HEK293 (cell line): ENCODE measurements at regions not wholly inside any gene's neighbourhood (a gene's known extent, or its start where the extent isn't known, plus 50 kb on each side); places are given as distances from the start of the nearest gene placed in this dataset.

Experiments used
- CTCF ChIA-PET: fragments of 350-600 bp; formaldehyde crosslinking; extraction: SDS; loops from one replicate; lab custom pipeline; 2021; ENCODE audit warnings: antibody characterized with exemption; lab: Yijun Ruan, JAX
- POLR2A ChIA-PET: fragments of 300-600 bp; formaldehyde crosslinking; extraction: SDS; loops from one replicate; lab custom pipeline; 2020; ENCODE audit warnings: antibody characterized with exemption, inconsistent platforms; lab: Yijun Ruan, JAX
- H3K27ac ChIP-seq: fragments of 200-500 bp; sonication (Bioruptor generic); 2 replicates; pipeline ENCODE4 v1.5.1; 2014; ENCODE audit warnings: low read depth, low read length, control low read depth, inconsistent platforms; ENCODE audit errors: extremely low read depth
- H3K36me3 ChIP-seq, 2 experiments: fragments of 200-500 bp in 1 of 2; sonication (Bioruptor generic) in 1 of 2; 1 replicate in 1 of 2; 2 replicates in 1 of 2; pipeline ENCODE4 v1.5.1; 2014 to 2017; ENCODE audit warnings: inconsistent platforms in 2 of 2, low read length in 2 of 2; ENCODE audit not compliant: control insufficient read depth in 2 of 2, insufficient read depth in 1 of 2
- H3K4me1 ChIP-seq: fragments of 200-500 bp; sonication (Bioruptor generic); 2 replicates; pipeline ENCODE4 v1.5.1; 2014; ENCODE audit warnings: mild to moderate bottlenecking, low read length, inconsistent platforms; ENCODE audit not compliant: control insufficient read depth, insufficient read depth
- H3K4me3 ChIP-seq: 2 replicates; pipeline ENCODE4 v1.5.1; 2011; ENCODE audit warnings: low read depth, mild to moderate bottlenecking, control low read depth, low read length, moderate library complexity
- H3K9me3 ChIP-seq: fragments of 200-500 bp; sonication (Bioruptor generic); 2 replicates; pipeline ENCODE4 v1.5.1; 2014; ENCODE audit warnings: low read depth, low read length, inconsistent platforms; ENCODE audit not compliant: control insufficient read depth, insufficient read depth
- BCL11A ChIP-seq: fragments of 450-650 bp; formaldehyde crosslinking; IDR thresholded peaks from 2 replicates; pipeline ENCODE4 v1.5.1; 2016; ENCODE audit warnings: low read depth, missing biosample characterization, missing genetic modification characterization
- KLF10 ChIP-seq: fragments of 450-650 bp; IDR thresholded peaks from 2 replicates; pipeline ENCODE4 v1.5.1; 2018; ENCODE audit warnings: missing biosample characterization, mild to moderate bottlenecking, missing genetic modification characterization
- MEIS1 ChIP-seq: sonication (generic); formaldehyde crosslinking; IDR thresholded peaks from 2 replicates; pipeline ENCODE4 v1.8.1; 2022; ENCODE audit warnings: missing genetic modification reagents, mild to moderate bottlenecking, borderline replicate concordance
- OSR2 ChIP-seq: fragments of 450-650 bp; formaldehyde crosslinking; IDR thresholded peaks from 2 replicates; pipeline ENCODE4 v1.5.1; 2016; ENCODE audit warnings: missing biosample characterization, missing genetic modification characterization
- ZNF114 ChIP-seq: fragments of 450-650 bp; formaldehyde crosslinking; IDR thresholded peaks from 2 replicates; pipeline ENCODE4 v1.5.0; 2017; ENCODE audit warnings: missing biosample characterization, missing genetic modification characterization
- ZNF133 ChIP-seq: fragments of 450-650 bp; formaldehyde crosslinking; IDR thresholded peaks from 2 replicates; pipeline ENCODE4 v1.5.1; 2016; ENCODE audit warnings: missing biosample characterization, missing genetic modification characterization
- ZNF169 ChIP-seq: fragments of 450-650 bp; formaldehyde crosslinking; IDR thresholded peaks from 2 replicates; pipeline ENCODE4 v1.5.1; 2016; ENCODE audit warnings: missing biosample characterization, missing genetic modification characterization
- ZNF2 ChIP-seq: fragments of 450-650 bp; formaldehyde crosslinking; IDR thresholded peaks from 2 replicates; pipeline ENCODE4 v1.5.1; 2016; ENCODE audit warnings: missing biosample characterization, missing genetic modification characterization
- ZNF214 ChIP-seq: fragments of 450-650 bp; formaldehyde crosslinking; IDR thresholded peaks from 2 replicates; pipeline ENCODE4 v1.5.1; 2017; ENCODE audit warnings: missing biosample characterization, mild to moderate bottlenecking, missing genetic modification characterization, borderline replicate concordance
- ZNF366 ChIP-seq: fragments of 450-650 bp; formaldehyde crosslinking; conservative IDR thresholded peaks from 2 replicates; pipeline ENCODE4 v1.5.1; 2016; ENCODE audit warnings: missing biosample characterization, missing genetic modification characterization
- ZNF501 ChIP-seq: fragments of 450-650 bp; formaldehyde crosslinking; IDR thresholded peaks from 2 replicates; pipeline ENCODE4 v1.5.1; 2016; ENCODE audit warnings: missing biosample characterization, missing genetic modification characterization
- ZNF555 ChIP-seq: fragments of 450-650 bp; formaldehyde crosslinking; conservative IDR thresholded peaks from 2 replicates; pipeline ENCODE4 v1.5.1; 2017; ENCODE audit warnings: missing biosample characterization, mild to moderate bottlenecking, missing genetic modification characterization, inconsistent platforms
- ZNF621 ChIP-seq: fragments of 450-650 bp; formaldehyde crosslinking; IDR thresholded peaks from 2 replicates; pipeline ENCODE4 v1.5.1; 2017; ENCODE audit warnings: missing biosample characterization, missing genetic modification characterization
- ZNF623 ChIP-seq: fragments of 450-650 bp; formaldehyde crosslinking; IDR thresholded peaks from 2 replicates; pipeline ENCODE4 v1.5.1; 2016; ENCODE audit warnings: missing biosample characterization, missing genetic modification characterization
- ZNF776 ChIP-seq: fragments of 450-650 bp; formaldehyde crosslinking; IDR thresholded peaks from 2 replicates; pipeline ENCODE4 v1.5.0; 2017; ENCODE audit warnings: missing biosample characterization, missing genetic modification characterization, borderline replicate concordance
- TF ChIP-seq, protein P1 (sequence below): fragments of 450-650 bp; formaldehyde crosslinking; IDR thresholded peaks from 2 replicates; pipeline ENCODE4 v1.5.1; 2016; ENCODE audit warnings: missing biosample characterization, missing genetic modification characterization, low read depth
- TF ChIP-seq, protein P2 (sequence below): fragments of 450-650 bp; formaldehyde crosslinking; IDR thresholded peaks from 2 replicates; pipeline ENCODE4 v1.5.1; 2017; ENCODE audit warnings: missing biosample characterization, mild to moderate bottlenecking, missing genetic modification characterization, moderate library complexity
- TF ChIP-seq, protein P3 (sequence below): fragments of 450-650 bp; formaldehyde crosslinking; optimal IDR thresholded peaks from 2 replicates; pipeline ENCODE3; 2016; ENCODE audit warnings: missing biosample characterization, mild to moderate bottlenecking, missing genetic modification characterization
- TF ChIP-seq, protein P4 (sequence below): fragments of 450-650 bp; formaldehyde crosslinking; IDR thresholded peaks from 2 replicates; pipeline ENCODE4 v1.5.1; 2016; ENCODE audit warnings: missing biosample characterization, missing genetic modification characterization
- TF ChIP-seq, protein P5 (sequence below): fragments of 450-650 bp; formaldehyde crosslinking; IDR thresholded peaks from 2 replicates; pipeline ENCODE4 v1.5.1; 2016; ENCODE audit warnings: missing biosample characterization, missing genetic modification characterization
- TF ChIP-seq, protein P6 (sequence below): fragments of 450-650 bp; formaldehyde crosslinking; conservative IDR thresholded peaks from 2 replicates; pipeline ENCODE4 v1.5.1; 2016; ENCODE audit warnings: low read depth, missing biosample characterization, missing genetic modification characterization

DNA sequence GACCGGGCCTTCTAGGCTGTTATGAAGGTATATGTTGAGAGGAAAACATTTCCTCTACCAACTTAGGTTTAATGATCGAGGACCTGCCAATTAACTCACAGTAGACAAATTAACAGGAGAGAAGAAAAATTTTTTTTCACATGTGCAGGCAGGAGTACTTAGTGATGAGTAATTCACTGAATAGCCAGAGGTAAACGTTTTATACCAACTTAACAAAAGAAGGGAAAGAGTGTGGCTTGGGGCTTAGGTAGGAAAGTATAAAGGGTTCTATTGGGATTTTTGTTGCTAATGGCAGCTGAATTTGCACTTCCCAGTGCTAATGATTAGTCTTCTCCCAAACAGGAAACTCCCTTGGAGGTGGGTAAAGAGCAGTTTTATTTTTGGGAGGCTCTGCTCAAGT, 121.6 kb upstream of the HS3ST4 start (continued):
- TF ChIP-seq, protein P1, sequence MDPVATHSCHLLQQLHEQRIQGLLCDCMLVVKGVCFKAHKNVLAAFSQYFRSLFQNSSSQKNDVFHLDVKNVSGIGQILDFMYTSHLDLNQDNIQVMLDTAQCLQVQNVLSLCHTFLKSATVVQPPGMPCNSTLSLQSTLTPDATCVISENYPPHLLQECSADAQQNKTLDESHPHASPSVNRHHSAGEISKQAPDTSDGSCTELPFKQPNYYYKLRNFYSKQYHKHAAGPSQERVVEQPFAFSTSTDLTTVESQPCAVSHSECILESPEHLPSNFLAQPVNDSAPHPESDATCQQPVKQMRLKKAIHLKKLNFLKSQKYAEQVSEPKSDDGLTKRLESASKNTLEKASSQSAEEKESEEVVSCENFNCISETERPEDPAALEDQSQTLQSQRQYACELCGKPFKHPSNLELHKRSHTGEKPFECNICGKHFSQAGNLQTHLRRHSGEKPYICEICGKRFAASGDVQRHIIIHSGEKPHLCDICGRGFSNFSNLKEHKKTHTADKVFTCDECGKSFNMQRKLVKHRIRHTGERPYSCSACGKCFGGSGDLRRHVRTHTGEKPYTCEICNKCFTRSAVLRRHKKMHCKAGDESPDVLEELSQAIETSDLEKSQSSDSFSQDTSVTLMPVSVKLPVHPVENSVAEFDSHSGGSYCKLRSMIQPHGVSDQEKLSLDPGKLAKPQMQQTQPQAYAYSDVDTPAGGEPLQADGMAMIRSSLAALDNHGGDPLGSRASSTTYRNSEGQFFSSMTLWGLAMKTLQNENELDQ (tag by site-specific recombination), result no peak
- TF ChIP-seq, protein P2, sequence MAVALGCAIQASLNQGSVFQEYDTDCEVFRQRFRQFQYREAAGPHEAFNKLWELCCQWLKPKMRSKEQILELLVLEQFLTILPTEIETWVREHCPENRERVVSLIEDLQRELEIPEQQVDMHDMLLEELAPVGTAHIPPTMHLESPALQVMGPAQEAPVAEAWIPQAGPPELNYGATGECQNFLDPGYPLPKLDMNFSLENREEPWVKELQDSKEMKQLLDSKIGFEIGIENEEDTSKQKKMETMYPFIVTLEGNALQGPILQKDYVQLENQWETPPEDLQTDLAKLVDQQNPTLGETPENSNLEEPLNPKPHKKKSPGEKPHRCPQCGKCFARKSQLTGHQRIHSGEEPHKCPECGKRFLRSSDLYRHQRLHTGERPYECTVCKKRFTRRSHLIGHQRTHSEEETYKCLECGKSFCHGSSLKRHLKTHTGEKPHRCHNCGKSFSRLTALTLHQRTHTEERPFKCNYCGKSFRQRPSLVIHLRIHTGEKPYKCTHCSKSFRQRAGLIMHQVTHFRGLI (tag by site-specific recombination), result no peak
- TF ChIP-seq, all 188 proteins: peak for 0

DNA sequence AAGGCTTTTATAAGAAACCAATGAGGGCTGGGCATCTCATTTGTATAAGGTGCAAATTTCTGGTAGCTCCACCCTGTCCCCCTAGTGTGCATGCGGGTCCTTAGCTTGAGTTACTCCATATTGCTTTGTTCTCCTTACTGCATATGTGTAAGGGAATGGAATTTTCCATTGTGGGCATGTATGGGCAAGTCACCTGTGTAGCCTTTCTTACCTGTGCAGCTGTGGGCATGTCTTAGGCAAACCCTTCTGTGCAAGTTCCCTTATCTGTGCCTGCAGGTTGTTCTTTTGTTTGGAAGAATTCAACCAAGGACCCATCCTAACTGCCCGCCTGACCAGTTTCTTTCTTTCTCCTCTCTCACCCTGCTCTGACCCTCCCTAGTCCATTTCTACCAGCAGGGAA, 122.8 kb upstream of the HS3ST4 start:
- TF ChIP-seq ZNF555 (tag by site-specific recombination) (no peak), ZNF623 (tag by site-specific recombination) (no peak)
- Histone ChIP-seq H3K27ac (no peak overlapping the region), H3K36me3 (no peaks in the 10 kb centered on the region), H3K9me3 (no peaks in the 10 kb centered on the region), H3K4me1 (no peaks in the 10 kb centered on the region), H3K4me3 (no peak overlapping the region)
- ChIA-PET CTCF (interaction anchor here (0.7 kb wide), 1 partner anchor 177 kb away, joined by 3 read pairs; no protein-coding TSS in a partner anchor), POLR2A (no interaction called here)

DNA sequence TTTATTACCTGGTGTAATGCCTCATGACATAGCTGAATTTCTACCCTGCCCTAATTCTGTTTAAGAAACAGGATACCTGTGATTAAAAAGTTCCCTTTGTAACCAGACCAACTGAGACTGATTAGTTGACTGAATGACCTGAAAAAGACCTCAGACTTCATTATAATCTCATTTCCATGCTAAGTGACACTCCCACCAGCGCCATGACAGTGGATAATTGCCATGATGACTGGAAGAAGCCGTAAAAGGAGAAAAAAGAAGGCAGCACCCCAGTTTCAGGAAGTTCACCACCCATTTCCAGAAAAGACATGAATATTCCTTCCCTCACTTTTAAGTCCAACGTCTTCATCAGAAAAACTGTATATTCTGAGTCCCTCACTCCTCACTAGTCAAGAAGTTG, 125.6 kb upstream of the HS3ST4 start:
- CTCF ChIA-PET, result no interaction called here
- H3K4me3 ChIP-seq, result no peak overlapping the region
- no peaks in the 10 kb centered on the region for H3K9me3 ChIP-seq
- TF ChIP-seq, protein P3, sequence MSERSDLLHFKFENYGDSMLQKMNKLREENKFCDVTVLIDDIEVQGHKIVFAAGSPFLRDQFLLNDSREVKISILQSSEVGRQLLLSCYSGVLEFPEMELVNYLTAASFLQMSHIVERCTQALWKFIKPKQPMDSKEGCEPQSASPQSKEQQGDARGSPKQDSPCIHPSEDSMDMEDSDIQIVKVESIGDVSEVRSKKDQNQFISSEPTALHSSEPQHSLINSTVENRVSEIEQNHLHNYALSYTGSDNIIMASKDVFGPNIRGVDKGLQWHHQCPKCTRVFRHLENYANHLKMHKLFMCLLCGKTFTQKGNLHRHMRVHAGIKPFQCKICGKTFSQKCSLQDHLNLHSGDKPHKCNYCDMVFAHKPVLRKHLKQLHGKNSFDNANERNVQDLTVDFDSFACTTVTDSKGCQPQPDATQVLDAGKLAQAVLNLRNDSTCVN (tag by site-specific recombination), result no peak
- TF ChIP-seq OSR2 (tag by site-specific recombination), result no peak
- TF ChIP-seq, protein P4, sequence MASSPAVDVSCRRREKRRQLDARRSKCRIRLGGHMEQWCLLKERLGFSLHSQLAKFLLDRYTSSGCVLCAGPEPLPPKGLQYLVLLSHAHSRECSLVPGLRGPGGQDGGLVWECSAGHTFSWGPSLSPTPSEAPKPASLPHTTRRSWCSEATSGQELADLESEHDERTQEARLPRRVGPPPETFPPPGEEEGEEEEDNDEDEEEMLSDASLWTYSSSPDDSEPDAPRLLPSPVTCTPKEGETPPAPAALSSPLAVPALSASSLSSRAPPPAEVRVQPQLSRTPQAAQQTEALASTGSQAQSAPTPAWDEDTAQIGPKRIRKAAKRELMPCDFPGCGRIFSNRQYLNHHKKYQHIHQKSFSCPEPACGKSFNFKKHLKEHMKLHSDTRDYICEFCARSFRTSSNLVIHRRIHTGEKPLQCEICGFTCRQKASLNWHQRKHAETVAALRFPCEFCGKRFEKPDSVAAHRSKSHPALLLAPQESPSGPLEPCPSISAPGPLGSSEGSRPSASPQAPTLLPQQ (tag by site-specific recombination), result no peak
- TF ChIP-seq, protein P5, sequence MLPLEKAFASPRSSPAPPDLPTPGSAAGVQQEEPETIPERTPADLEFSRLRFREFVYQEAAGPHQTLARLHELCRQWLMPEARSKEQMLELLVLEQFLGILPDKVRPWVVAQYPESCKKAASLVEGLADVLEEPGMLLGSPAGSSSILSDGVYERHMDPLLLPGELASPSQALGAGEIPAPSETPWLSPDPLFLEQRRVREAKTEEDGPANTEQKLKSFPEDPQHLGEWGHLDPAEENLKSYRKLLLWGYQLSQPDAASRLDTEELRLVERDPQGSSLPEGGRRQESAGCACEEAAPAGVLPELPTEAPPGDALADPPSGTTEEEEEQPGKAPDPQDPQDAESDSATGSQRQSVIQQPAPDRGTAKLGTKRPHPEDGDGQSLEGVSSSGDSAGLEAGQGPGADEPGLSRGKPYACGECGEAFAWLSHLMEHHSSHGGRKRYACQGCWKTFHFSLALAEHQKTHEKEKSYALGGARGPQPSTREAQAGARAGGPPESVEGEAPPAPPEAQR (tag by site-specific recombination), result no peak
- TF ChIP-seq MEIS1, result no peak
- TF ChIP-seq, protein P6, sequence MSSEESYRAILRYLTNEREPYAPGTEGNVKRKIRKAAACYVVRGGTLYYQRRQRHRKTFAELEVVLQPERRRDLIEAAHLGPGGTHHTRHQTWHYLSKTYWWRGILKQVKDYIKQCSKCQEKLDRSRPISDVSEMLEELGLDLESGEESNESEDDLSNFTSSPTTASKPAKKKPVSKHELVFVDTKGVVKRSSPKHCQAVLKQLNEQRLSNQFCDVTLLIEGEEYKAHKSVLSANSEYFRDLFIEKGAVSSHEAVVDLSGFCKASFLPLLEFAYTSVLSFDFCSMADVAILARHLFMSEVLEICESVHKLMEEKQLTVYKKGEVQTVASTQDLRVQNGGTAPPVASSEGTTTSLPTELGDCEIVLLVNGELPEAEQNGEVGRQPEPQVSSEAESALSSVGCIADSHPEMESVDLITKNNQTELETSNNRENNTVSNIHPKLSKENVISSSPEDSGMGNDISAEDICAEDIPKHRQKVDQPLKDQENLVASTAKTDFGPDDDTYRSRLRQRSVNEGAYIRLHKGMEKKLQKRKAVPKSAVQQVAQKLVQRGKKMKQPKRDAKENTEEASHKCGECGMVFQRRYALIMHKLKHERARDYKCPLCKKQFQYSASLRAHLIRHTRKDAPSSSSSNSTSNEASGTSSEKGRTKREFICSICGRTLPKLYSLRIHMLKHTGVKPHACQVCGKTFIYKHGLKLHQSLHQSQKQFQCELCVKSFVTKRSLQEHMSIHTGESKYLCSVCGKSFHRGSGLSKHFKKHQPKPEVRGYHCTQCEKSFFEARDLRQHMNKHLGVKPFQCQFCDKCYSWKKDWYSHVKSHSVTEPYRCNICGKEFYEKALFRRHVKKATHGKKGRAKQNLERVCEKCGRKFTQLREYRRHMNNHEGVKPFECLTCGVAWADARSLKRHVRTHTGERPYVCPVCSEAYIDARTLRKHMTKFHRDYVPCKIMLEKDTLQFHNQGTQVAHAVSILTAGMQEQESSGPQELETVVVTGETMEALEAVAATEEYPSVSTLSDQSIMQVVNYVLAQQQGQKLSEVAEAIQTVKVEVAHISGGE (tag by site-specific recombination), result no peak
- no peak for TF ChIP-seq KLF10
- TF ChIP-seq ZNF621 (tag by site-specific recombination), result no peak
- TF ChIP-seq ZNF133 (tag by site-specific recombination), result no peak
- no peak for TF ChIP-seq ZNF214 (tag by site-specific recombination)
- no peak for TF ChIP-seq ZNF366
- TF ChIP-seq ZNF2 (tag by site-specific recombination), result no peak
- TF ChIP-seq ZNF114 (tag by site-specific recombination), result no peak
- TF ChIP-seq ZNF776 (tag by site-specific recombination), result no peak
- TF ChIP-seq ZNF501 (tag by site-specific recombination), result no peak
- no peak for TF ChIP-seq BCL11A
- no peak for TF ChIP-seq ZNF169 (tag by site-specific recombination)
- H3K4me1 ChIP-seq, result no peaks in the 10 kb centered on the region
- H3K36me3 ChIP-seq, result no peaks in the 10 kb centered on the region
- POLR2A ChIA-PET, result no interaction called here
- H3K27ac ChIP-seq, result no peak overlapping the region
